Choroid plexus epithelial cell (primary cell): ENCODE measurements at regions not wholly inside any gene's neighbourhood (a gene's known extent, or its start where the extent isn't known, plus 50 kb on each side); places are given as distances from the start of the nearest gene placed in this dataset.

Source experiments
- DNase-seq: peaks from one replicate; pipeline ENCODE4 v3.0.0-alpha.2; 2010; ENCODE audit warnings: low read depth
- H3K4me3 ChIP-seq: 2 replicates; pipeline ENCODE4 v1.5.1; 2011; ENCODE audit warnings: low read depth, mild to moderate bottlenecking, control low read depth, low read length, moderate library complexity
- CTCF ChIP-seq: conservative IDR thresholded peaks from 2 replicates; pipeline ENCODE4 v1.5.1; 2011; ENCODE audit warnings: low read depth, mild to moderate bottlenecking, control low read depth, inconsistent platforms, low read length, moderate library complexity

- peak; percentile 21 for DNase-seq
- TF ChIP-seq CTCF = no peak
Observed at GRCh38 chr3:31159331-31160039, 265.0 kb upstream of the GADL1 start.

DNA sequence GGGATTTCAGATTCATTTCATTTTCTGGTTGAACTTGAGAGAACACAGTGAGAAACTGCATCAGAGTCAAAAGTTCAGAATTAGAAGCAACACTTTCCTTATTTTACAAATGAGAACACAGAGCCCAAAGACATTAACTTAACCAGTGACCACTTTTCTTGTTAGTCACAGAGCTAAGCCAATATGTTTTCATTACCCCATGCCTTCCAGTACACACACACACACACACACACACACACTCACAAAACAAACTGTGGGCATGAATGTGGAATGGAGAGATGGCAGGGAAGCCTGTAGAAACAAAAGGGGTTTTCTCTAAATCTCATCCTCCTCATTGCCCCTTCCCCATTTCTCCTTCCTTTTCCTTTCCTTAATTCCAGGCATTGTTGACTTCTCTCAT lies 267.4 kb upstream of the GADL1 start:
- no peak overlapping the region for H3K4me3 ChIP-seq
- DNase-seq = no peak
- TF ChIP-seq CTCF = no peak

More at GRCh38 chr3:31159331-31160039, 265.0 kb upstream of the GADL1 start:
- H3K4me3 ChIP-seq = no peak overlapping the region

GRCh38 chr3:31164381-31164780 lies 269.9 kb upstream of the GADL1 start:
- DNase-seq = no peak
- no peak overlapping the region for H3K4me3 ChIP-seq
- no peak for TF ChIP-seq CTCF

DNA sequence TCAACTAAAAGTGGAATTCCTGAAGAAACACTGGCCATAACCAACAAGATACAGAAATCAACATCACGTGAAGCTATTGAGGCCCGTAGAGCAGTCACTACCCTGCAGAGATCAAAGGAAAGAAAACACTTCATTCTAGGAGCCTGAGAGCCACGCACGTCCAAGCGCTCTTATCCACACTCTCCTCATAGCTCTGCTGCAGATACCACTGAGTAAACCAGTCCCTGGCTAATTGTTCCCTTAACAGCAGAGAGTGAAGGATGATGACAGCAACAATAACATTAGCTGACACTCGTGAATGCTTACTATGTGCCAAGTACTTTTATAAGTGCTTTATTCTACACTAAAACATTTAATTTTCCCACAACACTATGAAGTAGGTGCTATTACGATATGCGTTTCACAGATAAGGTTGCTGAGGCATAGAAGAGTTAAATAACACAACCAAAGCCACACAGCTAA lies 271.0 kb upstream of the GADL1 start:
- no peak for TF ChIP-seq CTCF

GRCh38 chr3:31166249-31166885 lies 271.9 kb upstream of the GADL1 start:
- no peak for TF ChIP-seq CTCF
- peak; percentile 91 for DNase-seq

More for the DNA sequence above, 271.0 kb upstream of the GADL1 start:
- no peak overlapping the region for H3K4me3 ChIP-seq
- DNase-seq = peak; percentile 61

GRCh38 chr3:31167666-31168065 lies 273.2 kb upstream of the GADL1 start:
- no peak overlapping the region for H3K4me3 ChIP-seq
- no peak for TF ChIP-seq CTCF
- peak; percentile 82 for DNase-seq

More at GRCh38 chr3:31166249-31166885, 271.9 kb upstream of the GADL1 start:
- H3K4me3 ChIP-seq = no peak overlapping the region
